Right atrium auricular region (tissue), 2 donors: ENCODE measurements at regions not wholly inside any gene's neighbourhood (a gene's known extent, or its start where the extent isn't known, plus 50 kb on each side); places are given as distances from the start of the nearest gene placed in this dataset.
A peak's percentile ranks its signal among the peaks of the same experiment; 100 is the strongest.

Source experiments
- DNase-seq: peaks from one replicate; pipeline ENCODE4 v3.0.0-alpha.2; 2019; ENCODE audit warnings: low spot score
- H3K27ac ChIP-seq, 2 donors: fragments of 200-600 bp; sonication (generic); 1 replicate in 1 of 2; 2 replicates in 1 of 2; pipeline ENCODE4 v1.5.1; 2016 to 2019
- H3K27me3 ChIP-seq, 2 donors: fragments of 200-600 bp; sonication (generic); one replicate each; pipeline versions ENCODE4 v1.5.1 to v1.6.0; 2017 to 2019
- H3K36me3 ChIP-seq: fragments of 200-600 bp; sonication (generic); one replicate; pipeline ENCODE4 v1.5.1; 2016
- H3K4me1 ChIP-seq, 2 donors: fragments of 200-600 bp; sonication (generic); one replicate each; pipeline versions ENCODE4 v1.5.1 to v1.6.0; 2017 to 2019
- H3K4me3 ChIP-seq, 2 donors: fragments of 200-600 bp; sonication (generic); 1 replicate in 1 of 2; 2 replicates in 1 of 2; pipeline ENCODE4 v1.5.1; 2017 to 2019; ENCODE audit warnings: mild to moderate bottlenecking in 1 of 2, moderate library complexity in 1 of 2
- H3K9me3 ChIP-seq, 2 donors: fragments of 200-600 bp; sonication (generic); one replicate each; pipeline ENCODE4 v1.5.1; 2019
- CTCF ChIP-seq, 2 donors: fragments of 200-600 bp; sonication (generic); IDR thresholded peaks; one replicate each; pipeline ENCODE4 v1.5.1; 2019; ENCODE audit warnings: antibody characterized with exemption in 2 of 2

- Histone ChIP-seq H3K27ac (no peak overlapping the region), H3K4me3 (no peak overlapping the region), H3K9me3 (no peaks in the 10 kb centered on the region), H3K27me3 (no peaks in the 10 kb centered on the region), H3K4me1 (no peaks in the 10 kb centered on the region), H3K36me3 (no peaks in the 10 kb centered on the region)
- no peak for DNase-seq
- TF ChIP-seq CTCF (IDR thresholded peaks at IDR 0.05), result no peak
Measured at GRCh38 chr5:4191703-4192102, 596.1 kb downstream of the IRX1 start.

- H3K27ac ChIP-seq, result no peak overlapping the region
- no peaks in the 10 kb centered on the region for H3K9me3 ChIP-seq
- H3K4me1 ChIP-seq, result no peaks in the 10 kb centered on the region
- no peak for TF ChIP-seq CTCF (IDR thresholded peaks at IDR 0.05)
- DNase-seq, result no peak
- H3K27me3 ChIP-seq, result no peaks in the 10 kb centered on the region
- no peak overlapping the region for H3K4me3 ChIP-seq
- H3K36me3 ChIP-seq, result no peaks in the 10 kb centered on the region
Measured at GRCh38 chr5:4192111-4192510, 596.5 kb downstream of the IRX1 start.

- no peaks in the 10 kb centered on the region for H3K36me3 ChIP-seq
- H3K4me1 ChIP-seq, result no peaks in the 10 kb centered on the region
- no peaks in the 10 kb centered on the region for H3K9me3 ChIP-seq
- no peak overlapping the region for H3K27ac ChIP-seq
- TF ChIP-seq CTCF (IDR thresholded peaks at IDR 0.05), result no peak
- DNase-seq, result no peak
- peak overlapping the region in 1 of 2 donors; percentile 0 for H3K4me3 ChIP-seq
- H3K27me3 ChIP-seq, result no peaks in the 10 kb centered on the region
Measured at GRCh38 chr5:4196744-4197143, 601.1 kb downstream of the IRX1 start.

- Histone ChIP-seq H3K27ac (no peak overlapping the region), H3K27me3 (no peaks in the 10 kb centered on the region), H3K4me3 (peak overlapping the region in 1 of 2 donors; percentile 0), H3K36me3 (no peaks in the 10 kb centered on the region), H3K4me1 (no peaks in the 10 kb centered on the region), H3K9me3 (no peaks in the 10 kb centered on the region)
- DNase-seq, result no peak
- TF ChIP-seq CTCF (IDR thresholded peaks at IDR 0.05), result no peak
Measured at GRCh38 chr5:4197151-4197550, 601.5 kb downstream of the IRX1 start.

GRCh38 chr5:4198461-4198860, 602.8 kb downstream of the IRX1 start:
- TF ChIP-seq CTCF (IDR thresholded peaks at IDR 0.05), result no peak
- no peaks in the 10 kb centered on the region for H3K36me3 ChIP-seq
- DNase-seq, result no peak
- H3K27me3 ChIP-seq, result no peaks in the 10 kb centered on the region
- no peaks in the 10 kb centered on the region for H3K9me3 ChIP-seq
- H3K4me3 ChIP-seq, result no peak overlapping the region
- no peaks in the 10 kb centered on the region for H3K4me1 ChIP-seq
- no peak overlapping the region for H3K27ac ChIP-seq

- Histone ChIP-seq H3K36me3 (no peaks in the 10 kb centered on the region), H3K27me3 (no peaks in the 10 kb centered on the region), H3K9me3 (no peaks in the 10 kb centered on the region), H3K4me1 (no peaks in the 10 kb centered on the region), H3K4me3 (no peak overlapping the region), H3K27ac (no peak overlapping the region)
- no peak for TF ChIP-seq CTCF (IDR thresholded peaks at IDR 0.05)
- no peak for DNase-seq
Measured at GRCh38 chr5:4199049-4199841, 603.6 kb downstream of the IRX1 start.
